Sigmoid colon (tissue), 6 donors: ENCODE measurements at regions not wholly inside any gene's neighbourhood (a gene's known extent, or its start where the extent isn't known, plus 50 kb on each side); places are given as distances from the start of the nearest gene placed in this dataset.

Experiments
- DNase-seq: peaks from one replicate; pipeline ENCODE4 v3.0.0-alpha.2; 2019
- H3K27ac ChIP-seq, 4 donors: fragments of 200-600 bp; sonication (generic); one replicate each; pipeline ENCODE4 v1.5.1; 2016 to 2019; ENCODE audit warnings: mild to moderate bottlenecking in 1 of 4
- H3K27me3 ChIP-seq, 3 donors: fragments of 200-600 bp; sonication (generic); one replicate each; pipeline ENCODE4 v1.5.1; 2019; ENCODE audit warnings: mild to moderate bottlenecking in 1 of 3
- H3K36me3 ChIP-seq, 4 donors: fragments of 200-600 bp; sonication (generic); one replicate each; pipeline ENCODE4 v1.5.1; 2016 to 2019
- H3K4me1 ChIP-seq, 4 donors: fragments of 200-600 bp; sonication (generic); one replicate each; pipeline ENCODE4 v1.5.1; 2017 to 2019
- H3K4me3 ChIP-seq, 4 donors: fragments of 200-600 bp; sonication (generic); one replicate each; pipeline ENCODE4 v1.5.1; 2017 to 2019; ENCODE audit warnings: mild to moderate bottlenecking in 2 of 4, moderate library complexity in 1 of 4
- H3K9me3 ChIP-seq, 4 donors: fragments of 200-600 bp in 3 of 4; sonication (generic) in 3 of 4; one replicate each; pipeline versions ENCODE4 v1.5.1 to v1.6.1; 2013 to 2019
- EP300 ChIP-seq, 4 donors: sonication (generic); formaldehyde crosslinking; IDR thresholded peaks; one replicate each; pipeline ENCODE4 v1.6.1; 2017; ENCODE audit warnings: antibody characterized with exemption in 4 of 4
- POLR2A ChIP-seq, 2 donors: fragments of 450-650 bp; IDR thresholded peaks; one replicate each; pipeline ENCODE4 v1.6.1; 2016; ENCODE audit warnings: antibody characterized with exemption in 2 of 2, mild to moderate bottlenecking in 2 of 2, moderate library complexity in 2 of 2
- POLR2AphosphoS5 ChIP-seq, 4 donors: sonication (generic); formaldehyde crosslinking; IDR thresholded peaks; one replicate each; pipeline ENCODE4 v1.6.1; 2017; ENCODE audit warnings: antibody characterized with exemption in 4 of 4
- WGBS, 2 donors: extraction: QIAGEN DNeasy Blood & Tissue Kit; methylation state at CpG; one replicate each; pipeline ENCODE4 v1.1.7; 2013; 5-methylcytosine and 5-hydroxymethylcytosine counted together
- intact Hi-C: fragments of 100-400 bp; cut with DNase I; formaldehyde crosslinking; loops from one replicate; pipeline ENCODE4 v1.15.1; 2023
- TF ChIP-seq, protein P1 (sequence below), 4 experiments: fragments of 450-650 bp in 3 of 4; fragments of 200-600 bp in 1 of 4; IDR thresholded peaks; one replicate each; pipeline ENCODE4 v1.5.1; 2016 to 2019; ENCODE audit warnings: antibody characterized with exemption in 4 of 4, mild to moderate bottlenecking in 3 of 4, moderate library complexity in 2 of 4
- donor health status: healthy with polysubstance abuse.
- donor health status: healthy.

DNA sequence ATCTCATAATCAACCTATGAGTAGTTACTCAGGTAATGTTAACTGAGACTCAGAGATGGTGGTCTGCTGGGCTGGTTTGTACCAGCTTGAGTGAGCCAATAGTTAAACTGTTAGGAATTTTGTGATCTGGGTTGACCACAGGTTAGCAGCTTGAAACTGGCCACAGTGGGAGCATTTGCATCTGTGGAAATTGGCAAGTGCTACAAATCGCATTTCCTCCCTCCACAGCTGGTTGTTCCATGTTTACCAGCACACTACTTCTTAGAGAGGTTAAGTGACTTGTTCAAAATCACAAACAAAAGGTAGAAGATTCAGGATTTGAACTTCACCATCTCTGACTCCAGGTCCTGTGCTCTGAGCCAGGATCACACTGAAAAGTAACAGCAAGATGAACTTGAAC lies 446.9 kb upstream of the CLINT1 start:
- no peaks in the 10 kb centered on the region for H3K27me3 ChIP-seq
- H3K9me3 ChIP-seq = no peaks in the 10 kb centered on the region
- no peak for DNase-seq
- H3K4me1 ChIP-seq = no peaks in the 10 kb centered on the region
- 66 to 87% methylated on average over 1 of the region's 1 CpG for WGBS, 2 donors
- intact Hi-C loops = no loop called here
- no peaks in the 10 kb centered on the region for H3K36me3 ChIP-seq
- no peak overlapping the region for H3K27ac ChIP-seq
- H3K4me3 ChIP-seq = no peak overlapping the region
- no peak for TF ChIP-seq POLR2A (IDR thresholded peaks at IDR 0.05)
- no peak for TF ChIP-seq POLR2AphosphoS5 (IDR thresholded peaks at IDR 0.05)
- TF ChIP-seq, protein P1, sequence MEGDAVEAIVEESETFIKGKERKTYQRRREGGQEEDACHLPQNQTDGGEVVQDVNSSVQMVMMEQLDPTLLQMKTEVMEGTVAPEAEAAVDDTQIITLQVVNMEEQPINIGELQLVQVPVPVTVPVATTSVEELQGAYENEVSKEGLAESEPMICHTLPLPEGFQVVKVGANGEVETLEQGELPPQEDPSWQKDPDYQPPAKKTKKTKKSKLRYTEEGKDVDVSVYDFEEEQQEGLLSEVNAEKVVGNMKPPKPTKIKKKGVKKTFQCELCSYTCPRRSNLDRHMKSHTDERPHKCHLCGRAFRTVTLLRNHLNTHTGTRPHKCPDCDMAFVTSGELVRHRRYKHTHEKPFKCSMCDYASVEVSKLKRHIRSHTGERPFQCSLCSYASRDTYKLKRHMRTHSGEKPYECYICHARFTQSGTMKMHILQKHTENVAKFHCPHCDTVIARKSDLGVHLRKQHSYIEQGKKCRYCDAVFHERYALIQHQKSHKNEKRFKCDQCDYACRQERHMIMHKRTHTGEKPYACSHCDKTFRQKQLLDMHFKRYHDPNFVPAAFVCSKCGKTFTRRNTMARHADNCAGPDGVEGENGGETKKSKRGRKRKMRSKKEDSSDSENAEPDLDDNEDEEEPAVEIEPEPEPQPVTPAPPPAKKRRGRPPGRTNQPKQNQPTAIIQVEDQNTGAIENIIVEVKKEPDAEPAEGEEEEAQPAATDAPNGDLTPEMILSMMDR (IDR thresholded peaks at IDR 0.05) = no peak
- TF ChIP-seq EP300 (IDR thresholded peaks at IDR 0.05) = no peak

DNA sequence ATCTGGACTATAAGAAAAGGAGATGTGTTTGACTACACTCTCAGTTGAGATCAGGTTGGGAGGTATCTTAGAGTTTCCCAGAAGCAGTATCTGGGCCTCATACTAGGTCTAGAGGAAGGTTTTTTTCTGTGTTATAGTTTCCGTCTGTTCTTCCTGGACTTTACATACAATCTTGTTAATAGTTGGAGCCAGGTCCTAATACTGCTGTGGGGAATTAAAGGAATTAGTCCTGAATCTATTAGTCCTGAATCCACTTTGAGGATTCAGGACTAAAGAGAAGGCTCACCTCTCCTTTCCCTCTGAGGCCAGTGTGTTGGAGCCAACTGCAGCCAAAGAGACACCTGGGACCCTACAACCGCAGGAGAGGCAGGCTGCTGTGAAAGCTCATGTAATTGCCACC lies 445.7 kb upstream of the CLINT1 start:
- Histone ChIP-seq H3K9me3 (no peaks in the 10 kb centered on the region), H3K4me3 (no peak overlapping the region), H3K27me3 (no peaks in the 10 kb centered on the region), H3K36me3 (no peaks in the 10 kb centered on the region), H3K27ac (no peak overlapping the region), H3K4me1 (no peaks in the 10 kb centered on the region)
- no peak for DNase-seq
- intact Hi-C loops = no loop called here
- TF ChIP-seq, protein P1 (IDR thresholded peaks at IDR 0.05) = no peak
- TF ChIP-seq POLR2AphosphoS5 (IDR thresholded peaks at IDR 0.05) = no peak
- TF ChIP-seq POLR2A (IDR thresholded peaks at IDR 0.05) = no peak
- no peak for TF ChIP-seq EP300 (IDR thresholded peaks at IDR 0.05)
- WGBS, 2 donors = 89 to 92% methylated on average over 2 of the region's 2 CpGs

DNA sequence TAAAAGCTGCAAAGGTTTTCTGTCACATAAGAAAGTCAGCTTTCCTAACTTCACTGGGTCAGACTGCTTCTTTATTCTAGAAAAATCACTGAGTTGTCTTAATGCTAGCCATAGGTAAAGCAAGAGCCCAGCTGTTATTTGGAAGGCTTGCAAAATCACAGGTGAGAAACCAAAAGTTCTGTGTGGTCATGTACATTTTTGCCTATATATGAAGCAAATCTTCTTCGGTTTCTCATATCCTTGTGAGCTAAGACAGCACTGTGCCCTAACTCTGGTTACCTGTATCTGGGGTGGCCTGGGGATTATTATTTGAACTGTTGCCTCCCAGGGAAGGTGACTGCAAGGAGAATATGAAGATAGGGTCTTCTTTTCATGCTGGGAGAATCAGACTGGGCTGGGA lies 444.9 kb upstream of the CLINT1 start:
- Histone ChIP-seq H3K4me3 (no peak overlapping the region), H3K36me3 (no peaks in the 10 kb centered on the region), H3K27me3 (no peaks in the 10 kb centered on the region), H3K9me3 (no peaks in the 10 kb centered on the region), H3K4me1 (no peaks in the 10 kb centered on the region), H3K27ac (no peak overlapping the region)
- TF ChIP-seq EP300 (IDR thresholded peaks at IDR 0.05) (no peak), POLR2AphosphoS5 (IDR thresholded peaks at IDR 0.05) (no peak)
- TF ChIP-seq, protein P1 (IDR thresholded peaks at IDR 0.05) = no peak
- WGBS, 2 donors = 90 to 96% methylated on average over 1 of the region's 1 CpG
- intact Hi-C loops = no loop called here
- DNase-seq = no peak

DNA sequence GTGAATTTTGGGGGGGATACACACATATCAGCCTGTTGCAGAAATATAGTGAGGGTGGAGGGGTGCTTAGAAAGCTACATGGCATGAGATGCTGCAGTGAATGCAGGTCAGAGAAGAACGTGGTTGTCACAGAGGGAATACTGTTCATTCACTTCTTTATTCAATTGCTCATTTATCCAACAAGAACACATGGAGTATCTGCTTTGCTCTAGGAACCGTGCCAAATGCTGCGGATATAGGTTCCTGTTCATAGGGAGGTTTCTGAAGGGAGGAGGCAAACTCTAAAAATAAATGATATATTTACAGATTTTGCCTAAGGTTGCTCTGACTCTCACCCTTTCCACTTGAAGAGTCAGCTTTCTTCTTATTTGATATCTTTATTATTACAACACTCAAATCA lies 444.3 kb upstream of the CLINT1 start:
- no peaks in the 10 kb centered on the region for H3K36me3 ChIP-seq
- no peak overlapping the region for H3K27ac ChIP-seq
- no peaks in the 10 kb centered on the region for H3K9me3 ChIP-seq
- no peak for DNase-seq
- WGBS, 2 donors = 66 to 69% methylated on average over 3 of the region's 3 CpGs
- intact Hi-C loops = no loop called here
- H3K27me3 ChIP-seq = no peaks in the 10 kb centered on the region
- H3K4me1 ChIP-seq = no peaks in the 10 kb centered on the region
- no peak overlapping the region for H3K4me3 ChIP-seq
- TF ChIP-seq, protein P1 (IDR thresholded peaks at IDR 0.05) = no peak
- no peak for TF ChIP-seq POLR2A (IDR thresholded peaks at IDR 0.05)
- no peak for TF ChIP-seq EP300 (IDR thresholded peaks at IDR 0.05)
- TF ChIP-seq POLR2AphosphoS5 (IDR thresholded peaks at IDR 0.05) = no peak

DNA sequence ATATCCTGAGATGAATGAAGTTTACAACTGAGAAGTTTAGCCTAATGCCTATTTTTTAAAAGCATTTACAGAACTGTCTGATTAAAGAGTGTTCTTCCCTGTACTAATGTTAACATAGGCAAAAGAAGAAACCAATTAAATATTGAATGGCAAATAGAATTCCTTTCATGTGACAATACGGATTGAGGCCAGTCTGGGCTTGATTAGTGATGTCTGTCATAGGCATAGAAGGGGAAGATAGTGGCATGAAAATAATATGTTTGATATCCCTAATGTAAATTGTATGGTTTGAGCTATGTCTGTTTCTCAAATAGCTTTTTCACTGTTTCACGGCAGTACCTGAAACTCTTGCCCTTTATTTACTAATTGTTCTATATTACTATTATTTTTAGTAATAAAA lies 443.1 kb upstream of the CLINT1 start:
- no peak for TF ChIP-seq POLR2A (IDR thresholded peaks at IDR 0.05)
- TF ChIP-seq POLR2AphosphoS5 (IDR thresholded peaks at IDR 0.05) = no peak
- TF ChIP-seq, protein P1 (IDR thresholded peaks at IDR 0.05) = no peak
- TF ChIP-seq EP300 (IDR thresholded peaks at IDR 0.05) = no peak
- intact Hi-C loops = no loop called here

More for the DNA sequence above, 443.1 kb upstream of the CLINT1 start:
- Histone ChIP-seq H3K9me3 (no peaks in the 10 kb centered on the region), H3K4me1 (no peaks in the 10 kb centered on the region), H3K4me3 (no peak overlapping the region), H3K27me3 (no peaks in the 10 kb centered on the region), H3K36me3 (no peaks in the 10 kb centered on the region), H3K27ac (no peak overlapping the region)
- WGBS, 2 donors = 91 to 92% methylated on average over 2 of the region's 2 CpGs
- DNase-seq = no peak
